IMR-90 (cell line): ENCODE measurements at regions not wholly inside any gene's neighbourhood (a gene's known extent, or its start where the extent isn't known, plus 50 kb on each side); places are given as distances from the start of the nearest gene placed in this dataset.

Source experiments
- ATAC-seq: fragments of 200-7000 bp; cut with Tn5 transposase; 2 replicates; pipeline ENCODE4 v1.9.1; 2020; ENCODE audit warnings: low read depth, mild to moderate bottlenecking, moderate library complexity
- BruUV-seq: library from RNA; stranded (reverse); fragments of 400-500 nt; replicated peaks from 2 replicates; lab custom pipeline; 2021; lab: Mats Ljungman, UMichigan
- CTCF ChIA-PET: fragments of 300-600 bp; formaldehyde crosslinking; extraction: SDS; loops from one replicate; lab custom pipeline; 2021; ENCODE audit warnings: antibody characterized with exemption; lab: Yijun Ruan, JAX
- POLR2A ChIA-PET: fragments of 300-600 bp; sonication (Branson Sonifier 250); formaldehyde crosslinking; loops from one replicate; lab custom pipeline; 2022; ENCODE audit warnings: antibody characterized with exemption; ENCODE audit not compliant: unreplicated experiment; lab: Charles Lee
- DNase-seq: peaks from one replicate; pipeline ENCODE4 v3.0.0; 2013
- H2AFZ ChIP-seq: replicated peaks from 2 replicates; pipeline ENCODE3; 2013; ENCODE audit warnings: low read length, mild to moderate bottlenecking; ENCODE audit not compliant: poor library complexity
- H2AK5ac ChIP-seq: 2 replicates; pipeline ENCODE4 v1.6.1; 2013; ENCODE audit warnings: low read depth, low read length, inconsistent platforms
- H2AK9ac ChIP-seq: replicated peaks from 2 replicates; pipeline ENCODE3; 2013; ENCODE audit warnings: mild to moderate bottlenecking, low read depth, low read length, moderate library complexity; ENCODE audit not compliant: poor library complexity
- H2BK120ac ChIP-seq: 2 replicates; pipeline ENCODE4 v1.6.1; 2013; ENCODE audit warnings: low read depth, low read length, inconsistent platforms
- H2BK15ac ChIP-seq: 3 replicates; pipeline ENCODE4 v1.6.1; 2013; ENCODE audit warnings: low read depth, low read length, inconsistent platforms
- H2BK20ac ChIP-seq: 2 replicates; pipeline ENCODE4 v1.6.1; 2013; ENCODE audit warnings: low read depth, mild to moderate bottlenecking, inconsistent platforms, low read length, moderate library complexity
- H2BK5ac ChIP-seq: 2 replicates; pipeline ENCODE4 v1.6.1; 2013; ENCODE audit warnings: mild to moderate bottlenecking, low read depth, low read length, inconsistent platforms; ENCODE audit not compliant: poor library complexity, severe bottlenecking
- H3K14ac ChIP-seq: replicated peaks from 2 replicates; pipeline ENCODE4 v1.6.1; 2013; ENCODE audit warnings: low read depth, low read length, inconsistent platforms
- H3K18ac ChIP-seq: 2 replicates; pipeline ENCODE4 v1.6.1; 2013; ENCODE audit warnings: low read depth, low read length, control low read depth
- H3K23ac ChIP-seq: 2 replicates; pipeline ENCODE4 v1.6.1; 2013; ENCODE audit warnings: low read depth, low read length, inconsistent platforms
- H3K27ac ChIP-seq: 2 replicates; pipeline ENCODE4 v1.5.1; 2013; ENCODE audit warnings: mild to moderate bottlenecking, control low read depth, low read length; ENCODE audit not compliant: insufficient read depth
- H3K27me3 ChIP-seq: 2 replicates; pipeline ENCODE4 v1.6.1; 2013; ENCODE audit warnings: low read length; ENCODE audit not compliant: control insufficient read depth, insufficient read depth
- H3K36me3 ChIP-seq: 2 replicates; pipeline ENCODE4 v1.6.1; 2013; ENCODE audit warnings: low read length, mixed read lengths; ENCODE audit not compliant: control insufficient read depth, insufficient read depth
- H3K4ac ChIP-seq: 2 replicates; pipeline ENCODE4 v1.6.1; 2013; ENCODE audit warnings: low read depth, low read length, inconsistent platforms
- H3K4me1 ChIP-seq: 2 replicates; pipeline ENCODE4 v1.6.1; 2013; ENCODE audit warnings: low read length, mixed read lengths; ENCODE audit not compliant: control insufficient read depth, insufficient read depth
- H3K4me2 ChIP-seq: 2 replicates; pipeline ENCODE4 v1.6.1; 2013; ENCODE audit warnings: low read depth, mild to moderate bottlenecking, control low read depth, low read length, moderate library complexity
- H3K4me3 ChIP-seq: 2 replicates; pipeline ENCODE4 v1.5.1; 2013; ENCODE audit warnings: low read depth, mild to moderate bottlenecking, control low read depth, low read length, moderate library complexity; ENCODE audit not compliant: insufficient read depth
- H3K56ac ChIP-seq: 2 replicates; pipeline ENCODE4 v1.6.1; 2013; ENCODE audit warnings: low read length, inconsistent platforms; ENCODE audit not compliant: insufficient read depth; ENCODE audit errors: extremely low read depth
- H3K79me1 ChIP-seq, 2 experiments: 2 replicates each; pipeline ENCODE4 v1.6.1; 2013; ENCODE audit warnings: low read length in 2 of 2, inconsistent platforms in 1 of 2, low read depth in 1 of 2
- H3K9ac ChIP-seq: 2 replicates; pipeline ENCODE4 v1.6.1; 2013; ENCODE audit warnings: low read depth, low read length, control low read depth
- H3K9me1 ChIP-seq: 2 replicates; pipeline ENCODE4 v1.6.1; 2013; ENCODE audit warnings: low read length, inconsistent platforms; ENCODE audit not compliant: insufficient read depth
- H3K9me3 ChIP-seq: 2 replicates; pipeline ENCODE4 v1.6.1; 2013; ENCODE audit warnings: low read length; ENCODE audit not compliant: control insufficient read depth, insufficient read depth
- H4K20me1 ChIP-seq: 2 replicates; pipeline ENCODE4 v1.6.1; 2013; ENCODE audit warnings: low read length, inconsistent platforms; ENCODE audit not compliant: insufficient read depth
- H4K5ac ChIP-seq: 2 replicates; pipeline ENCODE4 v1.6.1; 2013; ENCODE audit warnings: mild to moderate bottlenecking, low read depth, low read length, control low read depth
- H4K8ac ChIP-seq, 2 experiments: 2 replicates each; pipeline ENCODE4 v1.6.1; 2013; ENCODE audit warnings: low read depth in 2 of 2, low read length in 2 of 2, control low read depth in 1 of 2, inconsistent platforms in 1 of 2
- H4K91ac ChIP-seq: 2 replicates; pipeline ENCODE4 v1.6.1; 2013; ENCODE audit warnings: low read depth, low read length, inconsistent platforms; ENCODE audit not compliant: insufficient read depth
- FOS ChIP-seq: fragments of 150-350 bp; IDR thresholded peaks from 2 replicates; pipeline ENCODE4 v1.6.1; 2016; ENCODE audit warnings: low read depth, low read length
- MAFK ChIP-seq: IDR thresholded peaks from 2 replicates; pipeline ENCODE4 v1.6.1; 2012; ENCODE audit warnings: low read depth, low read length, improper control_type of control experiment
- RAD21 ChIP-seq: IDR thresholded peaks from 2 replicates; pipeline ENCODE4 v1.6.1; 2012; ENCODE audit warnings: low read length, improper control_type of control experiment
- RFX5 ChIP-seq: IDR thresholded peaks from 2 replicates; pipeline ENCODE4 v1.8.0; 2012; ENCODE audit warnings: low read depth, mild to moderate bottlenecking, low read length, moderate library complexity
- SMC3 ChIP-seq: fragments of 150-350 bp; IDR thresholded peaks from 2 replicates; pipeline ENCODE4 v1.6.1; 2016; ENCODE audit warnings: low read depth, mild to moderate bottlenecking, antibody characterized with exemption, low read length, moderate library complexity
- WGBS, 2 experiments: methylation state at CpG; one replicate each; pipeline versions ENCODE4 v1.1.5 to v1.1.7; 2013; ENCODE audit warnings: missing lambda C conversion rate in 2 of 2; ENCODE audit not compliant: insufficient read length in 1 of 2; ENCODE audit errors: extremely low coverage in 2 of 2; 5-methylcytosine and 5-hydroxymethylcytosine counted together
- dilution Hi-C: fragments of 300-500 bp; cut with HindIII; formaldehyde crosslinking; loops from one replicate; pipeline ENCODE4 v1.14.3; 2018; ENCODE audit warnings: low sequenced_read_pairs; ENCODE audit not compliant: unreplicated experiment
- in situ Hi-C: fragments of 300-500 bp; cut with MboI; formaldehyde crosslinking; loops from 3 replicates; pipeline ENCODE4 v1.14.3; 2019; ENCODE audit warnings: low sequenced_read_pairs, inconsistent platforms, mixed read lengths
- intact Hi-C: fragments of 100-400 bp; cut with micrococcal nuclease; formaldehyde crosslinking; loops from 2 replicates; pipeline ENCODE4 v1.10.0; 2022
- TF ChIP-seq, protein P1 (sequence below): fragments of 150-350 bp; IDR thresholded peaks from 2 replicates; pipeline ENCODE4 v1.6.1; 2017; ENCODE audit warnings: mild to moderate bottlenecking, antibody characterized with exemption, low read length, low read depth
- TF ChIP-seq, protein P2 (sequence below): conservative IDR thresholded peaks from 2 replicates; pipeline ENCODE4 v1.5.1; 2012; ENCODE audit warnings: mild to moderate bottlenecking, low read depth, low read length, improper control_type of control experiment

DNA sequence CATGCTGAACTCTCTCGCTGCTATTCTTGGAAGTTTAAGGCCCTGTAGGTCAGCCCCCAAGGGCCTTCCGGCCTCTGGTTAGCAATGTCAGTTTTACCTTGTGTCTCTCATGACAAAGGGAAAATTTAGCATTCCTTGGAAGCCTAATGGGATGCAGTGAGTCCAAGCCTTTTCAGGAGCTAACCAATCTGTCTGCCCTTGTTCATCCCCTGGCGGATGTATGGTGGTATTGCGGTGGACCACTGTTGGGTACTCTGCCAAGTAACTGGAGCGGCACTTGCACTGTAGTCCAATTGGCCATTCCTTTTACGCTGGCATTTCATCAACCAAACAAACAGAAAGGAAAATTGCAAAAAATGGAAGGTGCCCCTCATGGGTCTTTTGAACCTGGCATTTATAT is 318.4 kb upstream of the NMUR2 start:
- WGBS, 2 experiments: 37% methylated on average over 2 of the region's 6 CpGs; no CpG with 5 or more reads in 1 of the 2 experiments
- Histone ChIP-seq H4K91ac (no peak overlapping the region), H2BK120ac (no peak overlapping the region), H3K9me1 (no peaks in the 10 kb centered on the region), H3K4me1 (no peaks in the 10 kb centered on the region), H2AK5ac (no peak overlapping the region), H4K5ac (no peak overlapping the region), H2AFZ (no peak overlapping the region), H3K27ac (no peak overlapping the region), H2BK5ac (no peak overlapping the region), H3K4me3 (no peak overlapping the region), H3K18ac (no peak overlapping the region), H3K14ac (no peak overlapping the region), H2AK9ac (no peak overlapping the region), H3K23ac (no peak overlapping the region), H3K4ac (no peak overlapping the region), H3K56ac (no peak overlapping the region), H3K9ac (no peak overlapping the region), H3K79me1 (no peaks in the 10 kb centered on the region), H3K27me3 (no peaks in the 10 kb centered on the region), H2BK15ac (no peak overlapping the region), H3K9me3 (peaks cover 10% of the 10 kb centered on the region), H2BK20ac (no peak overlapping the region), H4K20me1 (no peaks in the 10 kb centered on the region), H3K36me3 (no peaks in the 10 kb centered on the region), H4K8ac (no peak overlapping the region), H3K4me2 (no peak overlapping the region)
- no TSS peak for BruUV-seq
- in situ Hi-C loops: no loop called here
- DNase-seq: no peak
- no peak for TF ChIP-seq SMC3
- TF ChIP-seq, protein P1, sequence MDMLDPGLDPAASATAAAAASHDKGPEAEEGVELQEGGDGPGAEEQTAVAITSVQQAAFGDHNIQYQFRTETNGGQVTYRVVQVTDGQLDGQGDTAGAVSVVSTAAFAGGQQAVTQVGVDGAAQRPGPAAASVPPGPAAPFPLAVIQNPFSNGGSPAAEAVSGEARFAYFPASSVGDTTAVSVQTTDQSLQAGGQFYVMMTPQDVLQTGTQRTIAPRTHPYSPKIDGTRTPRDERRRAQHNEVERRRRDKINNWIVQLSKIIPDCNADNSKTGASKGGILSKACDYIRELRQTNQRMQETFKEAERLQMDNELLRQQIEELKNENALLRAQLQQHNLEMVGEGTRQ: no peak
- TF ChIP-seq RFX5: no peak
- no peak for TF ChIP-seq RAD21
- TF ChIP-seq, protein P2, sequence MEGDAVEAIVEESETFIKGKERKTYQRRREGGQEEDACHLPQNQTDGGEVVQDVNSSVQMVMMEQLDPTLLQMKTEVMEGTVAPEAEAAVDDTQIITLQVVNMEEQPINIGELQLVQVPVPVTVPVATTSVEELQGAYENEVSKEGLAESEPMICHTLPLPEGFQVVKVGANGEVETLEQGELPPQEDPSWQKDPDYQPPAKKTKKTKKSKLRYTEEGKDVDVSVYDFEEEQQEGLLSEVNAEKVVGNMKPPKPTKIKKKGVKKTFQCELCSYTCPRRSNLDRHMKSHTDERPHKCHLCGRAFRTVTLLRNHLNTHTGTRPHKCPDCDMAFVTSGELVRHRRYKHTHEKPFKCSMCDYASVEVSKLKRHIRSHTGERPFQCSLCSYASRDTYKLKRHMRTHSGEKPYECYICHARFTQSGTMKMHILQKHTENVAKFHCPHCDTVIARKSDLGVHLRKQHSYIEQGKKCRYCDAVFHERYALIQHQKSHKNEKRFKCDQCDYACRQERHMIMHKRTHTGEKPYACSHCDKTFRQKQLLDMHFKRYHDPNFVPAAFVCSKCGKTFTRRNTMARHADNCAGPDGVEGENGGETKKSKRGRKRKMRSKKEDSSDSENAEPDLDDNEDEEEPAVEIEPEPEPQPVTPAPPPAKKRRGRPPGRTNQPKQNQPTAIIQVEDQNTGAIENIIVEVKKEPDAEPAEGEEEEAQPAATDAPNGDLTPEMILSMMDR: no peak
- TF ChIP-seq MAFK: no peak
- no peak for TF ChIP-seq FOS
- POLR2A ChIA-PET: no interaction called here
- intact Hi-C loops: no loop called here
- no peak for ATAC-seq
- CTCF ChIA-PET: no interaction called here
- dilution Hi-C loops: no loop called here
